ENCODE measurements at regions not wholly inside any gene's neighbourhood (a gene's known extent, or its start where the extent isn't known, plus 50 kb on each side); places are given as distances from the start of the nearest gene placed in this dataset.
"Not testable (repeated sequence)": the region's sequence is repeated elsewhere in the genome, so short reads cannot be mapped to it uniquely, and the experiment has no call there.

GRCh38 chr11:104774578-104774977 lies 123.7 kb downstream of the CASP12 start:
- no peak for FAIRE-seq

GRCh38 chr11:104772806-104773241 lies 125.4 kb downstream of the CASP12 start:
- FAIRE-seq: no peak

GRCh38 chr11:104771763-104772162 lies 126.5 kb downstream of the CASP12 start:
- no peak for FAIRE-seq

GRCh38 chr11:104771046-104771445 lies 127.2 kb downstream of the CASP12 start:
- FAIRE-seq: not testable (repeated sequence)

GRCh38 chr11:104765401-104766095 lies 132.7 kb downstream of the CASP12 start:
- FAIRE-seq: no peak

- FAIRE-seq: no peak
Observed at GRCh38 chr11:104764710-104765045, 133.6 kb downstream of the CASP12 start.

- no peak for FAIRE-seq
Observed at GRCh38 chr11:104763930-104764709, 134.1 kb downstream of the CASP12 start.

- FAIRE-seq: no peak
Observed at GRCh38 chr11:104761511-104761910, 136.7 kb downstream of the CASP12 start.

GRCh38 chr11:104759464-104759863 lies 138.8 kb downstream of the CASP12 start:
- no peak for FAIRE-seq

GRCh38 chr11:104738918-104739317 lies 159.3 kb downstream of the CASP12 start:
- no peak for FAIRE-seq

GRCh38 chr11:104738208-104738607 lies 160.1 kb downstream of the CASP12 start:
- no peak for FAIRE-seq

GRCh38 chr11:104736502-104736901 lies 161.8 kb downstream of the CASP12 start:
- no peak for FAIRE-seq

GRCh38 chr11:104734998-104735397 lies 163.3 kb downstream of the CASP12 start:
- no peak for FAIRE-seq

- no peak for FAIRE-seq
Observed at GRCh38 chr11:104731890-104732289, 166.4 kb downstream of the CASP12 start.

- FAIRE-seq: no peak
Observed at GRCh38 chr11:104728927-104729326, 169.3 kb downstream of the CASP12 start.

- FAIRE-seq: no peak
Observed at GRCh38 chr11:104727768-104728167, 170.5 kb downstream of the CASP12 start.

GRCh38 chr11:104727095-104727494 lies 171.2 kb downstream of the CASP12 start:
- FAIRE-seq: no peak

GRCh38 chr11:104725796-104726408 lies 172.4 kb downstream of the CASP12 start:
- FAIRE-seq: no peak

GRCh38 chr11:104713401-104713800 lies 184.9 kb downstream of the CASP12 start:
- FAIRE-seq: no peak

- no peak for FAIRE-seq
Observed at GRCh38 chr11:104705490-104706190, 192.6 kb downstream of the CASP12 start.

GRCh38 chr11:104704888-104705287 lies 193.4 kb downstream of the CASP12 start:
- no peak for FAIRE-seq

- no peak for FAIRE-seq
Observed at GRCh38 chr11:104704146-104704830, 194.0 kb downstream of the CASP12 start.

GRCh38 chr11:104700609-104701008 lies 197.7 kb downstream of the CASP12 start:
- no peak for FAIRE-seq
